Central memory CD8-positive, alpha-beta T cell (primary cell): ENCODE measurements at regions not wholly inside any gene's neighbourhood (a gene's known extent, or its start where the extent isn't known, plus 50 kb on each side); places are given as distances from the start of the nearest gene placed in this dataset.

Experiments
- ATAC-seq: fragments of 150-1000 bp; cut with Tn5 transposase; replicated peaks from 2 replicates; pipeline ENCODE4 v1.10.0; 2022; ENCODE audit warnings: mild to moderate bottlenecking, moderate FRiP score, moderate number of reproducible peaks; ENCODE audit not compliant: poor library complexity, severe bottlenecking; ENCODE audit errors: extremely low read depth
- DNase-seq, 2 donors: peaks; one replicate each; pipeline ENCODE4 v3.0.0; 2021; ENCODE audit warnings: low spot score in 2 of 2
- H3K27ac Mint-ChIP-seq: one replicate; pipeline ENCODE4 v1.8.0; 2022; ENCODE audit warnings: low read depth, mild to moderate bottlenecking, moderate library complexity, mixed read lengths
- H3K27me3 Mint-ChIP-seq: one replicate; pipeline ENCODE4 v1.8.0; 2022; ENCODE audit warnings: mixed read lengths
- H3K36me3 Mint-ChIP-seq: one replicate; pipeline ENCODE4 v1.8.0; 2022; ENCODE audit warnings: mild to moderate bottlenecking, moderate library complexity, mixed read lengths; ENCODE audit not compliant: insufficient read depth
- H3K4me1 Mint-ChIP-seq: one replicate; pipeline ENCODE4 v1.8.0; 2022; ENCODE audit warnings: mixed read lengths
- H3K4me3 Mint-ChIP-seq: one replicate; pipeline ENCODE4 v1.8.0; 2022; ENCODE audit warnings: mild to moderate bottlenecking, moderate library complexity, mixed read lengths
- H3K9me3 Mint-ChIP-seq: one replicate; pipeline ENCODE4 v1.8.0; 2022; ENCODE audit warnings: mixed read lengths

- H3K27ac Mint-ChIP-seq, result no peak overlapping the region
- H3K9me3 Mint-ChIP-seq, result peaks cover 12% of the 10 kb centered on the region
- no peaks in the 10 kb centered on the region for H3K36me3 Mint-ChIP-seq
- no peak overlapping the region for H3K4me3 Mint-ChIP-seq
- DNase-seq (no peak), ATAC-seq (no peak)
- H3K27me3 Mint-ChIP-seq, result no peaks in the 10 kb centered on the region
- no peaks in the 10 kb centered on the region for H3K4me1 Mint-ChIP-seq
Observed at GRCh38 chr18:28650860-28651259, 473.9 kb upstream of the CDH2 start.

DNA sequence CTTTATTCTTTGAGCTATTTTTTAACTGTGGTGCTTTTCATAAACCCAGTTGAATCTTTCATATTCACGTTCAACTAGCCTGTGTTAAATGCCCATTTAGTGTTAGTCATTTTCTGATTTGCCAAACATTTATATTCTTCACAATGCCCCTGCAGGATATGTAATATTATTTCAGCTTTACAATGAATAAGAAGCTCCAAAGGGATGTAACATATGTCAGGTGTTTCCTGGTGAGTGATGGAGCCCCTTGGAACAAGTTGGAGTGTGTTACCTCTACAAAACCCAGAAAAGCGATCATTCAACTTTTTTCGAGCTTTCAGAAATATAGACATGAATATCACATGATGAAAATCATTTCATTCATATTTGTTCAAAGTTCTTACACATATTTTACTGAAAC lies 471.0 kb upstream of the CDH2 start:
- H3K36me3 Mint-ChIP-seq, result no peaks in the 10 kb centered on the region
- H3K9me3 Mint-ChIP-seq, result peaks cover 10% of the 10 kb centered on the region
- ATAC-seq (no peak), DNase-seq (no peak)
- no peaks in the 10 kb centered on the region for H3K4me1 Mint-ChIP-seq
- no peak overlapping the region for H3K27ac Mint-ChIP-seq
- H3K4me3 Mint-ChIP-seq, result no peak overlapping the region
- H3K27me3 Mint-ChIP-seq, result no peaks in the 10 kb centered on the region

- ATAC-seq, result no peak
- Mint-ChIP-seq H3K27me3 (no peaks in the 10 kb centered on the region), H3K9me3 (peaks cover 14% of the 10 kb centered on the region), H3K4me3 (no peak overlapping the region), H3K36me3 (no peaks in the 10 kb centered on the region), H3K27ac (no peak overlapping the region), H3K4me1 (no peaks in the 10 kb centered on the region)
- no peak for DNase-seq
Observed at GRCh38 chr18:28637897-28638296, 461.0 kb upstream of the CDH2 start.

GRCh38 chr18:28635530-28635929 lies 458.6 kb upstream of the CDH2 start:
- Mint-ChIP-seq H3K4me1 (no peaks in the 10 kb centered on the region), H3K4me3 (no peak overlapping the region), H3K36me3 (no peaks in the 10 kb centered on the region), H3K9me3 (peaks cover 20% of the 10 kb centered on the region), H3K27me3 (no peaks in the 10 kb centered on the region), H3K27ac (no peak overlapping the region)
- ATAC-seq (no peak), DNase-seq (no peak)

GRCh38 chr18:28626756-28627155 lies 449.8 kb upstream of the CDH2 start:
- H3K27me3 Mint-ChIP-seq, result no peaks in the 10 kb centered on the region
- no peaks in the 10 kb centered on the region for H3K9me3 Mint-ChIP-seq
- ATAC-seq (no peak), DNase-seq (no peak)
- H3K4me3 Mint-ChIP-seq, result no peak overlapping the region
- H3K36me3 Mint-ChIP-seq, result no peaks in the 10 kb centered on the region
- no peaks in the 10 kb centered on the region for H3K4me1 Mint-ChIP-seq
- no peak overlapping the region for H3K27ac Mint-ChIP-seq

DNA sequence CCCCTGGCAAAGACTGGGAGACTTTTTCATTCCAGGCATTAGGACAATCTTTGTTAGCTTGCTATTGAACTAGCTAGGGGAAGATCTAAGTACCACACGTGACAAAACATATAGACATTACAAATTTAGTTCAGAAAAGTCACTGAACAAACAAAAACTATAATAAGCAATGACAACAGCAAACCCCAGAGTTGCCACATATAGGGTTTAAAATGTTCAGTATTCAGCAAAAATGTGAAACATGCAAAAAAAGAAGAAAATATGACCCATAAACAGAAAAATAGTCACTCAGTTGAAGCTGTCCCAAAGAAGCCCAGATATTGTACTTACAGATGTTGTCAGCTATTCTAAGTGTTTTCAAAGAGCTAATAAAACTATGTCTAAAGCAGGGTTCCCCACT lies 431.1 kb upstream of the CDH2 start:
- ATAC-seq (no peak), DNase-seq (no peak)
- Mint-ChIP-seq H3K27me3 (no peaks in the 10 kb centered on the region), H3K4me1 (no peaks in the 10 kb centered on the region), H3K4me3 (no peak overlapping the region), H3K36me3 (no peaks in the 10 kb centered on the region), H3K9me3 (peaks cover 5% of the 10 kb centered on the region), H3K27ac (no peak overlapping the region)

GRCh38 chr18:28606686-28607085 lies 429.8 kb upstream of the CDH2 start:
- H3K27ac Mint-ChIP-seq, result no peak overlapping the region
- H3K27me3 Mint-ChIP-seq, result no peaks in the 10 kb centered on the region
- ATAC-seq, result no peak

GRCh38 chr18:28602391-28602790 lies 425.5 kb upstream of the CDH2 start:
- H3K4me1 Mint-ChIP-seq, result no peaks in the 10 kb centered on the region
- H3K36me3 Mint-ChIP-seq, result no peaks in the 10 kb centered on the region
- no peak overlapping the region for H3K4me3 Mint-ChIP-seq
- H3K27ac Mint-ChIP-seq, result no peak overlapping the region
- H3K27me3 Mint-ChIP-seq, result no peaks in the 10 kb centered on the region
- no peaks in the 10 kb centered on the region for H3K9me3 Mint-ChIP-seq
- ATAC-seq (no peak), DNase-seq (no peak)

More at GRCh38 chr18:28606686-28607085, 429.8 kb upstream of the CDH2 start:
- Mint-ChIP-seq H3K4me1 (no peaks in the 10 kb centered on the region), H3K36me3 (no peaks in the 10 kb centered on the region), H3K9me3 (peaks cover 5% of the 10 kb centered on the region), H3K4me3 (no peak overlapping the region)
- DNase-seq, result no peak

GRCh38 chr18:28594034-28594433 lies 417.1 kb upstream of the CDH2 start:
- no peaks in the 10 kb centered on the region for H3K4me1 Mint-ChIP-seq
- no peak overlapping the region for H3K4me3 Mint-ChIP-seq
- no peak overlapping the region for H3K27ac Mint-ChIP-seq
- H3K27me3 Mint-ChIP-seq, result no peaks in the 10 kb centered on the region
- peaks cover 7% of the 10 kb centered on the region for H3K9me3 Mint-ChIP-seq
- H3K36me3 Mint-ChIP-seq, result no peaks in the 10 kb centered on the region
- no peak for ATAC-seq
- DNase-seq, result no peak

DNA sequence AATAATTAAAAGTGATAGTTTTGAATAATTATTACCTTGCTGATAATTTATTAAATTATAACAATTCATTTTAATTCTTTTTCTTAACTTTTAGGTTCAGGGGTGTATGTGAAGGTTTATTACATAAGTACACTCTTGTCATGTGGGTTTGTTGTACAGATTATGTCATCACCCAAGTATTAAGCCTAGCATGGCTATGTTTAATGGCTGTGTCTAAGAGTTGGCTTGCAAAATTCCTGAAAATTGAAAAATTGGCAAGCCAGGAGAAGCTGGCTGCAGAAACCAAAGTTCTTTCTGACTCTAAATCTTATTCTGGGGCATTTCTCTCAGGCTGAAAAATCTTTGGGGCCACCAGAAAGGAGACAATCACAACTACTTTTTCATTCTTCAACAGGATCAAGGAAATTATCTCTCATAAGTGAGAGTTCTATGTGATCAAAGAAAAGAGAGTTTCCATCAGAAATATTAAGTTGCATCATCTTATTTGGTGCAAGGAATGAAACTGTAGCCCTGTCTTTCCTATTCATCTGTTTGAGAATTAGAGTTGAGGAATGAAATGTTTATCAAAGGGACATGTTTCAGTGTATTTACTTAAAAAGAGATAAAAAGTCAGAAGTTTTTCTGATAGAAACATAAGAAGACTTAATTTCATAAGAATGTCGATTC lies 412.1 kb upstream of the CDH2 start:
- no peaks in the 10 kb centered on the region for H3K36me3 Mint-ChIP-seq
- DNase-seq (no peak), ATAC-seq (no peak)
- H3K9me3 Mint-ChIP-seq, result peaks cover 12% of the 10 kb centered on the region
- H3K27ac Mint-ChIP-seq, result no peak overlapping the region
- H3K27me3 Mint-ChIP-seq, result no peaks in the 10 kb centered on the region
- H3K4me1 Mint-ChIP-seq, result no peaks in the 10 kb centered on the region
- no peak overlapping the region for H3K4me3 Mint-ChIP-seq

- H3K27ac Mint-ChIP-seq, result no peak overlapping the region
- H3K4me3 Mint-ChIP-seq, result no peak overlapping the region
- H3K4me1 Mint-ChIP-seq, result no peaks in the 10 kb centered on the region
- DNase-seq (no peak), ATAC-seq (no peak)
- H3K9me3 Mint-ChIP-seq, result peaks cover 11% of the 10 kb centered on the region
- no peaks in the 10 kb centered on the region for H3K27me3 Mint-ChIP-seq
- no peaks in the 10 kb centered on the region for H3K36me3 Mint-ChIP-seq
Observed at GRCh38 chr18:28584731-28585130, 407.8 kb upstream of the CDH2 start.

- Mint-ChIP-seq H3K4me1 (no peaks in the 10 kb centered on the region), H3K27ac (no peak overlapping the region), H3K4me3 (no peak overlapping the region), H3K9me3 (peaks cover 15% of the 10 kb centered on the region), H3K36me3 (no peaks in the 10 kb centered on the region), H3K27me3 (no peaks in the 10 kb centered on the region)
- DNase-seq, result no peak
- no peak for ATAC-seq
Observed at GRCh38 chr18:28582724-28583123, 405.8 kb upstream of the CDH2 start.

GRCh38 chr18:28581521-28582071 lies 404.7 kb upstream of the CDH2 start:
- DNase-seq, result no peak
- H3K4me1 Mint-ChIP-seq, result no peaks in the 10 kb centered on the region
- no peak overlapping the region for H3K4me3 Mint-ChIP-seq
- no peak overlapping the region for H3K27ac Mint-ChIP-seq
- no peaks in the 10 kb centered on the region for H3K27me3 Mint-ChIP-seq
- no peak for ATAC-seq
- H3K36me3 Mint-ChIP-seq, result no peaks in the 10 kb centered on the region
- H3K9me3 Mint-ChIP-seq, result peaks cover 10% of the 10 kb centered on the region
